ENCODE measurements at regions not wholly inside any gene's neighbourhood (a gene's known extent, or its start where the extent isn't known, plus 50 kb on each side); places are given as distances from the start of the nearest gene placed in this dataset.

- DNase-seq (ENCODE audit: low spot score) = no peak
Observed at GRCh38 chr10:3241274-3241921, 68.8 kb upstream of the PITRM1 start.

DNA sequence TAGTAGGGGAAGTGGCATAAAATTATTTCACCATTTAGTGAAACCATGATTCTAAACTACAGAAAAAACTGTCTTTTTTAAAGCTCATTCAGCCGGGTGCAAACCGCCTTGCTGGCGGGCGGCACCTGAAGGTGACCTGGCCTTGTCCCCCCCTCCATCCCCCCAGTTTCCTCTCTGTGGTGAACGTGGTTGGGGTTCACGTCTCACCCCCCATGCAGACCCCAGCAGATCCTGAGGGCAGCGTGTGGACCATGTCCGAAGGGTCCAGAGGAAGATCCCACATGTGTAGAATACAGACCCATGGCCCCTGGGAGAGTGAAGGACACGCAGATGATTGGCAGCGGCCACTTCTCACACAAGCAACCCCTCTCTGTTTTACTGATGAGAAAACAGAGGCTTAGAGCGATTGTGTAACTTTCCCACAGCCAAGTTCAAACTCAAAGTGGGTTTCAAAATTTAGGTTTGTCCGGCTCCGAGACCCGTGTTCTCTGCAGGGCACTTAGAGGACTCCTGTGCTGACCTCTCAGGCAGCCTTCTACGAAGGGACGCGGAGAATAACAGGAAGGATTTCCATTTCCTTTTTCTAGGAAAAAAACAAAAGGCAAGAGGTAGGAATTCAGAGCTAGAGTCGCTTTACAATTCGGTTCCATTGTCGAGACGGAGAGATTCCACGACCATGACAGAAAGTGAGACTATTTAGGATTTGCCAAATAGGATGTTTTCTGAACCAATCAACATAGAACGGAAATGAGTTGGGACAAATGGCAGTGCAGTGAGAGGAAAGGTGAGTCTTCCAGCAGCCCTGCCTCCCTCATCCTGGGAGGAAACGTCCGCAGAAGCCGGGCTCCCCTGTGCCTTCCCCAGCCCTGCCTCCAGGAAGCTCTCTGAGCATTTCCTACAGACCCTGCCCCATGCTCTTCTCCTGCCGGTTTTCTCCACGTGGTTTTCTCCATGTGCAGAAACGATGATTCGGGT, 67.6 kb upstream of the PITRM1 start:
- DNase-seq (ENCODE audit: low spot score) = no peak

GRCh38 chr10:3239066-3239919, 66.7 kb upstream of the PITRM1 start:
- peak; percentile 48 for DNase-seq (ENCODE audit: low spot score)

DNA sequence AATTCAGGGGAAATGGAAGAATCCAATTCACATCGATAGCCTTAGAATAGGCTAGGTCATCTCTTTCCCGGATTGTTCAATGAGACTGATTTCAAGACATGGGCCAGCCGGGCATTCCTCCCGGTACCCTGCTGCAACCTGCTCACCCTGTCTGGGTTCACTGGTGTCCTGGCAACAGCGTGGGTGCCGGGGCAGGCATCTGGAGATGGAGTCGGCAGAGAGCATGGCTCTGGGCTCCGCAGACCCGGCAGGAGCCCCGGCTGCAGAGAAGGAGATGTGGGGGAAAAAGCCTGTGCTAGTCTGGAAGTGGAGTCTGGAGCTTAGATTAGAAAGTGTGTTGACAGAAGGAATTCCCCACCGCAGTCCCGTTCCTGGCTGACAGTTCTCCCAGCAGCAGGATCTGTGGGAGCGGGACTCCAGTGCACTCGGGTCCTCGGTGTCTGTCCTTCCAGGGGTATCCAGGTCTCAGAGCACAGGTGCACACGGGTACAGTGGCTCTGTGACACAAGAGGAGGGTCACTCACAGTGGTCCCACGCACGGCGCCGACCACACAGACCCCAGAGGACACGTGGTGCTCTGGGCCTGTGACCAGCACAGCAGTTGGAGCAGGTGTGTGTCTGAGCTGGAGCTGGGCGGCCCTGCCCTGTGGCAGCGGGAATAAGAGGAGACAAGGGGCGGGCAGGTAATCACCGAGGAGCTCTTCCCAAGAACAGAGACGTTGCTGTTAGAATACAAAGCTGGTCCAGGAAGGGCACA, 65.7 kb upstream of the PITRM1 start:
- no peak for DNase-seq (ENCODE audit: low spot score)

DNA sequence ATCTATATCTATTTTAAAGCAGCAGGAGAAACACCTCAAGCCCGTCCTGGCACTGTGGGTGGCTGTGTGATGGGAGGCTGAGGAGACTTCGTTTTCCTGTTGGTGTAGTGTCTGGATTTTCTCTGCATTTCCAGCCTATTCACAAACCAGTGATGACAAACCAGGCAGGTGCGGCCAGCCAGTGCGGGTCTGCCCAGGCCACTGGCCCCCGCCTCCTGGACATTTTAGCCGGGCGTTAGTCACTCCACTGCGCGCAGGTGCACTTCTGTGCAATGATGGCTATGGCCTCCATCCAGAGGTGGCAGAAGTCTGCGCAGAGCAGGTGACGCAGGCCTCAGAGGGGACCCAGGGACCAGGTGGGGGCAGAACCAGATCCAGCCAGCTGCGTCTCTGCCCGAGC, 64.9 kb upstream of the PITRM1 start:
- DNase-seq (ENCODE audit: low spot score) = no peak

GRCh38 chr10:3236644-3237404, 64.2 kb upstream of the PITRM1 start:
- no peak for DNase-seq (ENCODE audit: low spot score)

DNA sequence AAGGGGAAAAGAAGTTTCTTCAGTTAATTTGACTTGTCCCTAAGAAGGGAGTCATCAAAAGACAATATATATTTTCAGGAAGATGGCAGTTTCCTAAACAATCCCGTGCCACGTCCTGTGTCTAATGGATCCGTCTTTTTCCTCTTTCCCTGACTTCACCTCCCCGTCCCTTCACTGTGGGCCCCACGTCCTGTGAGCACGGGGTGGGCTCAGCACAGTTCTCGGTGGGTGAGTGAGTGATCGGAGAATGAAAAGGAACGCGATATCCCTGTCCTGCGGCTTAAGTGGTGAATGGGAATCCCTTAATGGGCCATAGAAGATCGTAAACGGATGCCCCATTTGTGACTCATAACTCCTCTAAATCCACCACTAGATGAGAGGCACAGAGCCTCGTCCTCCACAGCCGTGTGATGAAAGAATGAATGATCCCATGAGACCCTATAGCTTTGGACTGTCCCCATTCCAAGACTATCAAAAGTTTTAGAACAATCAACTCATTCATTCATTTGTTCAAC, 63.5 kb upstream of the PITRM1 start:
- no peak for DNase-seq (ENCODE audit: low spot score)

GRCh38 chr10:3235395-3235794, 62.8 kb upstream of the PITRM1 start:
- DNase-seq (ENCODE audit: low spot score) = no peak

DNA sequence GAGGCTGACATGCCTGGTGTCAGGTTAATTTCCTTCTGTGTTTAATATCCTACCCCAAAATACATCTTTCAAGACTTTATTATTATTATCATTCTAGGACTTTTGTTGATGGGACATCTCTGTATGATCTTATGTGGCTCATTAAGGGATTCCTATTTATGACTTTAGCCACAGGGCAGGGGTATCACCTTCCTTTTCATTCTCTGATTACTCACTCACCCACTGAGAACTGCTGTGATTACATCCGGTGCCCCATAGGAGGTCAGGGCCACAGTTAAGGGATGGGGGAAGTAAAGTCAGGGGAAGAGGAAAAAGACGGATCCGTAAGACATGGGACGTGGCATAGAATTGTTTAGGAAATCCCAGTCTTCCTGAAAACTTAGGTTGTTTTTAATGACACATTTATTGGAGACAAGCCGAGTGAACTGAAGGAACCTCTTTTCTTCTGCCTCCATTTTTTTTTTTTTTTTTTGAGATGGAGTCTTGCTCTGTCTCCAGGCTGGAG, 61.0 kb upstream of the PITRM1 start:
- no peak for DNase-seq (ENCODE audit: low spot score)

GRCh38 chr10:3231951-3232730, 59.6 kb upstream of the PITRM1 start:
- no peak for DNase-seq (ENCODE audit: low spot score)

GRCh38 chr10:3229815-3230214, 57.2 kb upstream of the PITRM1 start:
- no peak for DNase-seq (ENCODE audit: low spot score)

DNA sequence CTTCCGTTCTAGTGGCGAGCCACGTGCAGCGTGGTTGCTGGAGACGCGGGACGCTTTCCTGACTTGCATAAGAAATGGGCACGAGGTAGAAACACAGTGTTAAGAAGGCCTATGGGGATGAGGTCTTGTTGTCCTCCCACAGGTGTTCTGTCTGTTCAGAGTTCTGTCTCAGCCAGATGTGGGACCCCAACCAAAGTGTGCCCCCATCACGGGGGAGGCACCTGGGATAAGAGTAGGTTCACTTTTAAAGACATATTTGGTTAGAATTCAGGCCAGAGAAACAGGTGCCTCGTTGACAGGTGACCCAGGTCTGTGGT, 56.0 kb upstream of the PITRM1 start:
- DNase-seq (ENCODE audit: low spot score) = no peak

GRCh38 chr10:3226960-3227744, 54.6 kb upstream of the PITRM1 start:
- peak; percentile 21 for DNase-seq (ENCODE audit: low spot score)

- no peak for DNase-seq (ENCODE audit: low spot score)
Observed at GRCh38 chr10:3225561-3225960, 53.0 kb upstream of the PITRM1 start.

GRCh38 chr10:3224241-3224640, 51.7 kb upstream of the PITRM1 start:
- DNase-seq (ENCODE audit: low spot score) = no peak

- no peak for DNase-seq (ENCODE audit: low spot score)
Observed at GRCh38 chr10:3222626-3223025, 50.0 kb upstream of the PITRM1 start.

All from H4 (cell line).